ENCODE measurements at regions not wholly inside any gene's neighbourhood (a gene's known extent, or its start where the extent isn't known, plus 50 kb on each side); places are given as distances from the start of the nearest gene placed in this dataset.

GRCh38 chr18:60247103-60247502 lies 125.5 kb downstream of the MC4R start:
- no peak overlapping the region for H2BK12ac ChIP-seq (ENCODE audit: low read depth, low read length)
- no peak overlapping the region for H4K8ac ChIP-seq (ENCODE audit: extremely low read depth, insufficient read depth, low read length)
- no peak overlapping the region for H2BK20ac ChIP-seq (ENCODE audit: low read length)
- no peaks in the 10 kb centered on the region for H3K79me1 ChIP-seq (ENCODE audit: low read depth, low read length)
- no peak overlapping the region for H2BK5ac ChIP-seq (ENCODE audit: low read depth, low read length)
- H2BK120ac ChIP-seq (replicated peaks; ENCODE audit: low read depth, low read length) = no peak overlapping the region
- H3K23ac ChIP-seq (ENCODE audit: insufficient read length) = no peak overlapping the region
- no peak overlapping the region for H2BK15ac ChIP-seq (ENCODE audit: low read length)
- H3K79me2 ChIP-seq (ENCODE audit: control insufficient read depth in 1 of 2, insufficient read depth in 2 of 2, low read length in 2 of 2) = no peaks in the 10 kb centered on the region
- no peak overlapping the region for H3K18ac ChIP-seq (ENCODE audit: extremely low read depth, low read length)
- H3K27ac ChIP-seq (ENCODE audit: low read depth, low read length) = no peak overlapping the region
- no peak overlapping the region for H3K4me3 ChIP-seq (ENCODE audit: extremely low read depth in 1 of 4, insufficient read depth in 2 of 4, low read depth in 3 of 4, low read length in 4 of 4)
- H3K27me3 ChIP-seq (replicated peaks in 1 of 4; ENCODE audit: control insufficient read depth in 3 of 4, extremely low read depth in 1 of 4, insufficient read depth in 3 of 4, low read length in 3 of 4) = no peaks in the 10 kb centered on the region
- no peak overlapping the region for H4K5ac ChIP-seq (ENCODE audit: insufficient read length, low read depth, low read length)
- ChIA-PET POLR2A (ENCODE audit: partially characterized antibody) (no interaction called here), CTCF (ENCODE audit: partially characterized antibody) (interaction anchor here (0.7 kb wide), 1 partner anchor 245 kb away, joined by 3 read pairs; no protein-coding TSS in a partner anchor)
- H3K23me2 ChIP-seq (ENCODE audit: low read depth, low read length) = no peaks in the 10 kb centered on the region; the same call in 1 of the 2 replicates
- no peaks in the 10 kb centered on the region for H3K4me1 ChIP-seq (replicated peaks in 1 of 4; ENCODE audit: control insufficient read depth in 3 of 4, insufficient read depth in 4 of 4, low read length in 3 of 4)
- no peak overlapping the region for H3K56ac ChIP-seq (replicated peaks; ENCODE audit: insufficient read length, low read depth, low read length)
- no peak for DNase-seq (ENCODE audit: low read depth in 1 of 2, low spot score in 2 of 2)
- no peaks in the 10 kb centered on the region for H3K36me3 ChIP-seq (ENCODE audit: control insufficient read depth in 2 of 4, insufficient read depth in 4 of 4, low read length in 3 of 4)
- H2AFZ ChIP-seq (ENCODE audit: low read length) = no peak overlapping the region
- 98% methylated on average over 3 of the region's 3 CpGs; no CpG with 5 or more reads in 1 of the 2 experiments for WGBS, 2 experiments (ENCODE audit: extremely low coverage in 1 of 2, insufficient coverage in 1 of 2, insufficient read length in 1 of 2, insufficient replicate concordance in 2 of 2, low coverage in 1 of 2, low lambda C conversion rate in 2 of 2, missing lambda C conversion rate in 1 of 2)
- H2AK5ac ChIP-seq (ENCODE audit: low read depth, low read length) = no peak overlapping the region
- TF ChIP-seq RXRA (IDR thresholded peaks at IDR 0.05; ENCODE audit: insufficient read depth, low read depth, low read length) = no peak
- no peak for TF ChIP-seq SIN3A (conservative IDR thresholded peaks at IDR 0.05 in 1 of 2, IDR thresholded peaks at IDR 0.05 in 1 of 2; ENCODE audit: low read depth in 1 of 2, low read length in 2 of 2)
- TF ChIP-seq MAX (IDR thresholded peaks at IDR 0.05) = no peak
- TF ChIP-seq ASH2L (IDR thresholded peaks at IDR 0.05; ENCODE audit: low read length) = no peak
- no peak for TF ChIP-seq SIX5 (IDR thresholded peaks at IDR 0.05; ENCODE audit: low read depth, low read length)
- TF ChIP-seq ATF2 (IDR thresholded peaks at IDR 0.05; ENCODE audit: low read length) = no peak
- no peak for TF ChIP-seq CHD2 (IDR thresholded peaks at IDR 0.05; ENCODE audit: low read length)
- TF ChIP-seq TAF1 (IDR thresholded peaks at IDR 0.05; ENCODE audit: low read depth, low read length) = no peak
- no peak for TF ChIP-seq TBP (IDR thresholded peaks at IDR 0.05; ENCODE audit: low read depth, low read length)
- no peak overlapping the region for H4K91ac ChIP-seq (replicated peaks; ENCODE audit: insufficient read length, low read length)
- H3K4me2 ChIP-seq (ENCODE audit: insufficient read depth in 1 of 2, low read depth in 2 of 2, low read length in 2 of 2) = no peak overlapping the region
- H4K20me1 ChIP-seq (replicated peaks in 1 of 2; ENCODE audit: control insufficient read depth in 1 of 2, insufficient read depth in 2 of 2, low read length in 2 of 2) = no peaks in the 10 kb centered on the region
- no peak for FAIRE-seq
- H3K14ac ChIP-seq (ENCODE audit: insufficient read length) = no peak overlapping the region
- no peaks in the 10 kb centered on the region for H3K9me3 ChIP-seq (ENCODE audit: insufficient read depth in 2 of 2, low read depth in 1 of 2, low read length in 1 of 2)
- H3K9ac ChIP-seq (replicated peaks in 1 of 4; ENCODE audit: extremely low read depth in 1 of 4, low read depth in 3 of 4, low read length in 3 of 4) = no peak overlapping the region
- H3K4ac ChIP-seq (replicated peaks; ENCODE audit: insufficient read length, low read depth, low read length) = no peak overlapping the region

All from H1 (cell line).